SK-N-SH treated with all-trans-retinoic acid at 6 μM for 48 hours (cell line): ENCODE measurements at regions not wholly inside any gene's neighbourhood (a gene's known extent, or its start where the extent isn't known, plus 50 kb on each side); places are given as distances from the start of the nearest gene placed in this dataset.

Experiments used
- ARNTL ChIP-seq: fragments of 450-650 bp; formaldehyde crosslinking; IDR thresholded peaks from 2 replicates; pipeline ENCODE4 v1.5.0; 2020; ENCODE audit warnings: low read depth, mild to moderate bottlenecking, moderate library complexity, borderline replicate concordance
- ESRRG ChIP-seq: fragments of 250-450 bp; sonication (Bioruptor Pico); IDR thresholded peaks from 2 replicates; pipeline ENCODE4 v1.6.1; 2021; ENCODE audit warnings: mild to moderate bottlenecking
- ZC3H10 ChIP-seq: fragments of 250-450 bp; sonication (Bioruptor Pico); IDR thresholded peaks from 2 replicates; pipeline ENCODE4 v1.5.1; 2021; ENCODE audit warnings: mild to moderate bottlenecking, moderate library complexity
- ZNF565 ChIP-seq: fragments of 450-650 bp; formaldehyde crosslinking; conservative IDR thresholded peaks from 2 replicates; pipeline ENCODE4 v1.5.0; 2020; ENCODE audit warnings: low read depth, mild to moderate bottlenecking, moderate library complexity
- ZNF8 ChIP-seq: fragments of 450-650 bp; formaldehyde crosslinking; IDR thresholded peaks from 2 replicates; pipeline ENCODE4 v1.5.0; 2020; ENCODE audit warnings: mild to moderate bottlenecking, moderate library complexity

GRCh38 chr3:31356941-31357340, 175.8 kb upstream of the STT3B start:
- TF ChIP-seq ZNF565 (CRISPR knock-in tag) (no peak), ARNTL (no peak), ZC3H10 (CRISPR knock-in tag) (no peak), ZNF8 (CRISPR knock-in tag) (no peak), ESRRG (CRISPR knock-in tag) (no peak)
